ENCODE measurements at regions not wholly inside any gene's neighbourhood (a gene's known extent, or its start where the extent isn't known, plus 50 kb on each side); places are given as distances from the start of the nearest gene placed in this dataset.

DNA sequence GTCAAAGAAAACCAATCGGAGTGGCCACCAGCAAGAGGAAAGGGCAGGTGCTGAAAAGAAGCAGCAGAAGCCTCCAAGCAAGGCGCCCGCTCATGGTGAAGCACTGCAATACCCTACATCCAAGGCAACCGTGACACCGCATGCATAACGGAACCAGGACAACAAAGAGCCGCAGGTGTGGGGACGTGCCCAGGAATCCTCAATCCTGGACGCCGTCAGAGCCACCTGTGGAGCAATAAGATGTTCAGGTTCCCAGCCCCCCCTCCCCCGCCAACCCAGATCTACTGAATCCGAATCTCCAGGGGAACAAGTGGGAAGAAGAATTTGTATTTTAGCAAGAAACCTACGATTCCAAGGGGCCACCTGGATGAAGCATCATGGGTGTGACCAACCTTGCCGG is 70.8 kb downstream of the SHANK2 start:
- Histone ChIP-seq H3K9me3 (peaks cover under 1% of the 10 kb centered on the region), H3K4me1 (no peaks in the 10 kb centered on the region), H3K27ac (no peak overlapping the region), H3K27me3 (peaks cover 3% of the 10 kb centered on the region), H3K36me3 (no peaks in the 10 kb centered on the region), H3K4me3 (no peak overlapping the region)
- DNase-seq (ENCODE audit: low spot score in 2 of 2) = no peak
- 88% methylated on average over 12 of the region's 14 CpGs for WGBS
- TF ChIP-seq POLR2A (IDR thresholded peaks at IDR 0.05) (no peak), EP300 (IDR thresholded peaks at IDR 0.05) (no peak), POLR2AphosphoS5 (IDR thresholded peaks at IDR 0.05) (no peak)
- TF ChIP-seq, protein P1, sequence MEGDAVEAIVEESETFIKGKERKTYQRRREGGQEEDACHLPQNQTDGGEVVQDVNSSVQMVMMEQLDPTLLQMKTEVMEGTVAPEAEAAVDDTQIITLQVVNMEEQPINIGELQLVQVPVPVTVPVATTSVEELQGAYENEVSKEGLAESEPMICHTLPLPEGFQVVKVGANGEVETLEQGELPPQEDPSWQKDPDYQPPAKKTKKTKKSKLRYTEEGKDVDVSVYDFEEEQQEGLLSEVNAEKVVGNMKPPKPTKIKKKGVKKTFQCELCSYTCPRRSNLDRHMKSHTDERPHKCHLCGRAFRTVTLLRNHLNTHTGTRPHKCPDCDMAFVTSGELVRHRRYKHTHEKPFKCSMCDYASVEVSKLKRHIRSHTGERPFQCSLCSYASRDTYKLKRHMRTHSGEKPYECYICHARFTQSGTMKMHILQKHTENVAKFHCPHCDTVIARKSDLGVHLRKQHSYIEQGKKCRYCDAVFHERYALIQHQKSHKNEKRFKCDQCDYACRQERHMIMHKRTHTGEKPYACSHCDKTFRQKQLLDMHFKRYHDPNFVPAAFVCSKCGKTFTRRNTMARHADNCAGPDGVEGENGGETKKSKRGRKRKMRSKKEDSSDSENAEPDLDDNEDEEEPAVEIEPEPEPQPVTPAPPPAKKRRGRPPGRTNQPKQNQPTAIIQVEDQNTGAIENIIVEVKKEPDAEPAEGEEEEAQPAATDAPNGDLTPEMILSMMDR (IDR thresholded peaks at IDR 0.05) = no peak

DNA sequence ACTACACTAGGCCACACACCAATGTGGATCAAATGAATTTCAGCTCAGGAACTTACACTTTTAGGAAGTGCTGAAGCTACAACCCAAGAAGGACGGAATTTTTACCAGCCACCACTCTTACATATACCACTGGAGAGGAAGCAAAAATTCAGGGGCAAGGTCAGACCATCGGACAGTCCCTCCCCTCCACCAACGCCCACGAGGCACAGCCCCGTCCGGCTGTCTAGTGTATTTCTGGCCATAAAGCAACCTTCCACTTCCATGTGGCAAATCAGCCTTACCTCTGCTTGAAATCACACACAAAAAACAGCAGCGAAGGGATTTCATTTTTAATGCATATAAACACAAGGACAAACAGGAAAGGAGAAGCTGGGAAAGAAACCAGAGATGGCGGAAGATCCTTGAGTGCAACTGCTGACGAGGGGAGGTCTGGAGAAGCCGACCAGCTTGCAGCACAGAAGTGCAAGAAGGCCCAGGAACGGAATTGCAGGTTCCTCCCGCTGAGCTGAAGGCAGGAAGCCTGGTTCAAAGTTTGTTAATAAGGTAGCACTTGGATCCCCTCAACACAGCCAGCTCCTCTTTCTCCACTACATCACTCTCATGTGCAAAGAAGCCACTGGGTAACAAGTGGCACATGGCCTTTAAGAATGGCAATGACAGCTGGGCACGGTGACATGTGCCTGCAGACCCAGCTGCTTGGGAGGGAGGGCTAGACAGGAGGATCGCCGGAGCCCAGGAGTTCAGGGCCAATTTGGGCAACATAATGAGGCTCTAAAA is 71.5 kb downstream of the SHANK2 start:
- TF ChIP-seq POLR2A (IDR thresholded peaks at IDR 0.05) (no peak), POLR2AphosphoS5 (IDR thresholded peaks at IDR 0.05) (no peak), EP300 (IDR thresholded peaks at IDR 0.05) (no peak)
- TF ChIP-seq, protein P1 (IDR thresholded peaks at IDR 0.05) = no peak
- peaks cover 3% of the 10 kb centered on the region for H3K27me3 ChIP-seq
- no peaks in the 10 kb centered on the region for H3K4me1 ChIP-seq
- peaks cover 5% of the 10 kb centered on the region for H3K9me3 ChIP-seq
- no peak overlapping the region for H3K4me3 ChIP-seq
- DNase-seq (ENCODE audit: low spot score in 2 of 2) = no peak
- no peak overlapping the region for H3K27ac ChIP-seq
- 75% methylated on average over 15 of the region's 15 CpGs for WGBS
- H3K36me3 ChIP-seq = no peaks in the 10 kb centered on the region

DNA sequence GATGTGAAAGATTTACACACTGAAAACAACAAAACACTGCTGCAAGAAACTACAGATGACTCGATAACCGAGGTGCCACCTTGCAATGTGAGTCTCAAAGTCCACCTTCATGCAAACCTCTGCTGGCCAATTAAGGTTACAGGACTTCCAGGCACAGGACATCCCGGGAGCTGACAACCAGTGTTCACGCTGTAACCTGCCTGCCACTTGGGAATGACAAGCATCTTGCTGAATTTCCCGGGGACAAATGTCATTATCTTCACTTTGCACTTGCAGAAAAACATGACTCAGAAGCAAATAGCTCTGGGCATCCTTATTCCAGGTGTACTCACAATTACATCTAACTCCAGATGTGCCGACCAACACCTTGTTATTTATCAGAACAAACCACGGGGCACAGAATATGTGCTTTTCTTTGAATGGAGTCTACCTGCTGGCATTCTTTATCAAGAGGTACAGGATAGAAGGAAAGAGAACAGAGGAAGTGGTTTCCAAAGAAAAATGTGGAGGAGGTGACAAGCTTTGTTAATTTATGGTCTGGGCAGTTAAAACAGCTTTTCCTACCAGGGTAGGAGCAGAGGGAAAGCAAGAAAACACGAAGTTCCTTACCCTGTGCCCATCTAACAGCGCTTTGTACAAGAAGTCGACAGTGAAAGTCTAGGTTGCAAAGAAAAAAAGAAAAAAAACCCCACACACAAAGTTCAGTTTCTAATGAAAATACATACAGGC is 72.3 kb downstream of the SHANK2 start:
- H3K9me3 ChIP-seq = peaks cover 5% of the 10 kb centered on the region
- no peak overlapping the region for H3K4me3 ChIP-seq
- WGBS = 44% methylated on average over 10 of the region's 10 CpGs
- no peaks in the 10 kb centered on the region for H3K36me3 ChIP-seq
- no peak for DNase-seq (ENCODE audit: low spot score in 2 of 2)
- H3K4me1 ChIP-seq = no peaks in the 10 kb centered on the region
- H3K27ac ChIP-seq = no peak overlapping the region
- peaks cover 3% of the 10 kb centered on the region for H3K27me3 ChIP-seq
- TF ChIP-seq POLR2A (IDR thresholded peaks at IDR 0.05) (no peak), EP300 (IDR thresholded peaks at IDR 0.05) (no peak), POLR2AphosphoS5 (IDR thresholded peaks at IDR 0.05) (no peak)
- TF ChIP-seq, protein P1 (IDR thresholded peaks at IDR 0.05) = no peak

DNA sequence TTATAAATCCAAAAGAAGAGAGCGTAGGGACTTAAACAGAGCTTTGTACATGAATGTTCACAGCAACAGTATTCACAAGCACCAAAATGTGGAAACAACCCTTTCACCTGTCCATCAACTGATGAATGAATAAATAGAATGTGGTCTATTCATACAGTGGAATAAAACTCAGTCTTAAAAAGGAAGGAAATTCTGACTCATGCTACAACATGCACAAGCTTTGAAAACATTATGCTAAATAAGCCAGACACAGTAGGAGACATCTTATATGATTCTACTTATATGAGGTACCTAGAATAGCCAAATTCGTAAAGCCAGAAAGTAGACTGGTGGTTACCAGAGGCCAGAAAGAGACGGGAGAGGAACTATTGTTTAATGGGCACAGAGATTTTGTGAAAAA is 74.3 kb downstream of the SHANK2 start:
- Histone ChIP-seq H3K4me3 (no peak overlapping the region), H3K27me3 (peaks cover 3% of the 10 kb centered on the region), H3K4me1 (no peaks in the 10 kb centered on the region), H3K27ac (no peak overlapping the region), H3K9me3 (peaks cover 5% of the 10 kb centered on the region), H3K36me3 (no peaks in the 10 kb centered on the region)
- no peak for DNase-seq (ENCODE audit: low spot score in 2 of 2)
- no peak for TF ChIP-seq POLR2A (IDR thresholded peaks at IDR 0.05)
- TF ChIP-seq, protein P1 (IDR thresholded peaks at IDR 0.05) = no peak
- WGBS = 77% methylated on average over 3 of the region's 3 CpGs

DNA sequence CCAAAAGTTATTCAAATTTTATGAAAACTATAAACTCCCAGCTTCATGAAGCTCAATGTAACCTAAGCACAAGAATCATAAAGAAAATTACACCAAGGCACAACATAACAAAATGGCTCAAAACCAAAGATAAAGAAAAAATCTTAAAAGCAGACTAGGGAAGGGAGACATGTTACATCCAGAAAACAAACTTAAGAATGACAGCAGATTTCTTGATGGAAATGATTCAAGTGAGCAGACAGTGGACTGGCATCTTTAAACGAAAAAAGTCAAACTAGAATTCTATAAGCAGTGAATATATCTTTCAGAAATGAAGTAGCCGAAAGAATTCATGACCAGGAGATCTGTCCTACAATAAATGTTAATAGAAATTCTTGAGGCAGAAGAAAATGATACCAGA is 75.6 kb downstream of the SHANK2 start:
- 85% methylated on average over 2 of the region's 2 CpGs for WGBS
- no peak for DNase-seq (ENCODE audit: low spot score in 2 of 2)
- Histone ChIP-seq H3K4me3 (no peak overlapping the region), H3K36me3 (no peaks in the 10 kb centered on the region), H3K4me1 (no peaks in the 10 kb centered on the region), H3K27me3 (peaks cover 3% of the 10 kb centered on the region), H3K9me3 (peaks cover 5% of the 10 kb centered on the region), H3K27ac (no peak overlapping the region)
- TF ChIP-seq, protein P1 (IDR thresholded peaks at IDR 0.05) = no peak
- TF ChIP-seq POLR2AphosphoS5 (IDR thresholded peaks at IDR 0.05) (no peak), POLR2A (IDR thresholded peaks at IDR 0.05) (no peak), EP300 (IDR thresholded peaks at IDR 0.05) (no peak)
